ENCODE measurements at regions not wholly inside any gene's neighbourhood (a gene's known extent, or its start where the extent isn't known, plus 50 kb on each side); places are given as distances from the start of the nearest gene placed in this dataset.

DNA sequence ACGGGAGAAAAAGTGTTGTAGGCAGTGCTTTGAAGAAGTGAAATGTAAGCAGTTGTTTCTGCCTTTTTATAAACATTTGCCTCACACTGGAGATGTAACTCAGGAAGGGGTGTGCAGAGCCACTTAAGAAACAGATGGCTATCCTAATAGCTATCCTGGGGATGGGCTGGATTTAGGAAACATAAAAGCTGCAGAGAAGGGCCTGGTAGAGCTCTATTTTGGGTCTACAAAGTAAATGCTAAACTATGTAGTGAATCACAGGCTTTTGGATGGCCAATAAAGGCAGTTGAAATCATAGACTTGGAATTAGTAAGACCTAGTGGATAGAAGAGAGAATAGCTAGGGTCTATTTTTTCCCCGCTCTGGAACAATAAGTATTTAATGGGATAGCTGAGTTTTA is 79.9 kb upstream of the AGR3 start:
- RAD21 ChIA-PET (ENCODE audit: unreplicated experiment), result no interaction called here
- ATAC-seq, result no peak
- intact Hi-C loops (cut with micrococcal nuclease; ENCODE audit: unreplicated experiment), result no loop called here
- no peak for FAIRE-seq
- H3K36me3 ChIP-seq (ENCODE audit: control insufficient read depth in 2 of 2, insufficient read depth in 2 of 2, low read length in 1 of 2), result no peaks in the 10 kb centered on the region
- whole genome bisulfite sequencing (ENCODE audit: insufficient coverage, insufficient replicate concordance, low lambda C conversion rate, missing lambda C conversion rate), result 22% methylated on average over 2 of the region's 2 CpGs
- no peak overlapping the region for H3K9ac ChIP-seq (ENCODE audit: control insufficient read depth, insufficient read depth, low read length)
- in situ Hi-C loops (cut with MboI), result no loop called here
- no peak for DNase-seq (ENCODE audit: low read depth, low spot score)
- CTCF ChIA-PET, result interaction anchor here (1.4 to 1.7 kb wide), 2 partner anchors 21 to 341 kb away, joined by 3 read pairs; no protein-coding TSS in a partner anchor
- H3K4me2 ChIP-seq (ENCODE audit: control insufficient read depth, insufficient read depth), result no peak overlapping the region
- no peaks in the 10 kb centered on the region for H3K9me3 ChIP-seq (replicated peaks; ENCODE audit: control insufficient read depth, insufficient read depth, low read length)
- H3K4me3 ChIP-seq, result no peak overlapping the region
- no peaks in the 10 kb centered on the region for H3K79me2 ChIP-seq (ENCODE audit: control insufficient read depth, insufficient read depth, low read length)
- no peaks in the 10 kb centered on the region for H3K27me3 ChIP-seq (replicated peaks in 1 of 2; ENCODE audit: control insufficient read depth in 2 of 2, insufficient read depth in 2 of 2, low read length in 1 of 2)
- no peak overlapping the region for H3K27ac ChIP-seq (ENCODE audit: control insufficient read depth, insufficient read depth)
- SMC1A ChIA-PET (ENCODE audit: uncharacterized antibody, unreplicated experiment), result interaction anchor here (1.3 kb wide), 1 partner anchor 14 kb away, joined by 3 read pairs; no protein-coding TSS in a partner anchor
- H2AFZ ChIP-seq (ENCODE audit: control insufficient read depth, low read depth, low read length), result no peak overlapping the region
- BruUV-seq (replicated peaks), result no TSS peak
- H4K20me1 ChIP-seq (ENCODE audit: control insufficient read depth, insufficient read depth), result no peaks in the 10 kb centered on the region
- no peaks in the 10 kb centered on the region for H3K4me1 ChIP-seq (ENCODE audit: control insufficient read depth, insufficient read depth, low read length)
- POLR2A ChIA-PET, result no interaction called here
- no peak for TF ChIP-seq MYB (IDR thresholded peaks at IDR 0.05; ENCODE audit: borderline replicate concordance, low read depth, low read length)
- no peak for TF ChIP-seq HDAC2 (IDR thresholded peaks at IDR 0.05)
- TF ChIP-seq NFYB (IDR thresholded peaks at IDR 0.05; ENCODE audit: insufficient read depth, low read depth, low read length), result no peak
- TF ChIP-seq ZNF24 (IDR thresholded peaks at IDR 0.05), result no peak
- no peak for TF ChIP-seq RB1 (IDR thresholded peaks at IDR 0.05; ENCODE audit: borderline replicate concordance)
- TF ChIP-seq, protein P1, sequence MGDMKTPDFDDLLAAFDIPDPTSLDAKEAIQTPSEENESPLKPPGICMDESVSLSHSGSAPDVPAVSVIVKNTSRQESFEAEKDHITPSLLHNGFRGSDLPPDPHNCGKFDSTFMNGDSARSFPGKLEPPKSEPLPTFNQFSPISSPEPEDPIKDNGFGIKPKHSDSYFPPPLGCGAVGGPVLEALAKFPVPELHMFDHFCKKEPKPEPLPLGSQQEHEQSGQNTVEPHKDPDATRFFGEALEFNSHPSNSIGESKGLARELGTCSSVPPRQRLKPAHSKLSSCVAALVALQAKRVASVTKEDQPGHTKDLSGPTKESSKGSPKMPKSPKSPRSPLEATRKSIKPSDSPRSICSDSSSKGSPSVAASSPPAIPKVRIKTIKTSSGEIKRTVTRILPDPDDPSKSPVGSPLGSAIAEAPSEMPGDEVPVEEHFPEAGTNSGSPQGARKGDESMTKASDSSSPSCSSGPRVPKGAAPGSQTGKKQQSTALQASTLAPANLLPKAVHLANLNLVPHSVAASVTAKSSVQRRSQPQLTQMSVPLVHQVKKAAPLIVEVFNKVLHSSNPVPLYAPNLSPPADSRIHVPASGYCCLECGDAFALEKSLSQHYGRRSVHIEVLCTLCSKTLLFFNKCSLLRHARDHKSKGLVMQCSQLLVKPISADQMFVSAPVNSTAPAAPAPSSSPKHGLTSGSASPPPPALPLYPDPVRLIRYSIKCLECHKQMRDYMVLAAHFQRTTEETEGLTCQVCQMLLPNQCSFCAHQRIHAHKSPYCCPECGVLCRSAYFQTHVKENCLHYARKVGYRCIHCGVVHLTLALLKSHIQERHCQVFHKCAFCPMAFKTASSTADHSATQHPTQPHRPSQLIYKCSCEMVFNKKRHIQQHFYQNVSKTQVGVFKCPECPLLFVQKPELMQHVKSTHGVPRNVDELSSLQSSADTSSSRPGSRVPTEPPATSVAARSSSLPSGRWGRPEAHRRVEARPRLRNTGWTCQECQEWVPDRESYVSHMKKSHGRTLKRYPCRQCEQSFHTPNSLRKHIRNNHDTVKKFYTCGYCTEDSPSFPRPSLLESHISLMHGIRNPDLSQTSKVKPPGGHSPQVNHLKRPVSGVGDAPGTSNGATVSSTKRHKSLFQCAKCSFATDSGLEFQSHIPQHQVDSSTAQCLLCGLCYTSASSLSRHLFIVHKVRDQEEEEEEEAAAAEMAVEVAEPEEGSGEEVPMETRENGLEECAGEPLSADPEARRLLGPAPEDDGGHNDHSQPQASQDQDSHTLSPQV (IDR thresholded peaks at IDR 0.05), result no peak
- TF ChIP-seq POU2F2 (IDR thresholded peaks at IDR 0.05; ENCODE audit: borderline replicate concordance, low read depth, low read length), result no peak
- no peak for TF ChIP-seq RELA (IDR thresholded peaks at IDR 0.05; ENCODE audit: borderline replicate concordance, partially characterized antibody)
- no peak for TF ChIP-seq PAX8 (IDR thresholded peaks at IDR 0.05)
- no peak for TF ChIP-seq CHD2 (IDR thresholded peaks at IDR 0.05; ENCODE audit: borderline replicate concordance, low read depth, low read length)
- TF ChIP-seq YBX1 (IDR thresholded peaks at IDR 0.05), result no peak
- TF ChIP-seq SRF (IDR thresholded peaks at IDR 0.05; ENCODE audit: low read depth in 2 of 2, low read length in 2 of 2), result no peak
- TF ChIP-seq JUNB (IDR thresholded peaks at IDR 0.05), result no peak
- no peak for TF ChIP-seq LARP7 (IDR thresholded peaks at IDR 0.05)
- TF ChIP-seq EED (IDR thresholded peaks at IDR 0.05; ENCODE audit: low read depth), result no peak
- TF ChIP-seq ETV6 (conservative IDR thresholded peaks at IDR 0.05 in 1 of 2, IDR thresholded peaks at IDR 0.05 in 1 of 2; ENCODE audit: borderline replicate concordance in 1 of 2, low read depth in 1 of 2), result no peak
- TF ChIP-seq, protein P2, sequence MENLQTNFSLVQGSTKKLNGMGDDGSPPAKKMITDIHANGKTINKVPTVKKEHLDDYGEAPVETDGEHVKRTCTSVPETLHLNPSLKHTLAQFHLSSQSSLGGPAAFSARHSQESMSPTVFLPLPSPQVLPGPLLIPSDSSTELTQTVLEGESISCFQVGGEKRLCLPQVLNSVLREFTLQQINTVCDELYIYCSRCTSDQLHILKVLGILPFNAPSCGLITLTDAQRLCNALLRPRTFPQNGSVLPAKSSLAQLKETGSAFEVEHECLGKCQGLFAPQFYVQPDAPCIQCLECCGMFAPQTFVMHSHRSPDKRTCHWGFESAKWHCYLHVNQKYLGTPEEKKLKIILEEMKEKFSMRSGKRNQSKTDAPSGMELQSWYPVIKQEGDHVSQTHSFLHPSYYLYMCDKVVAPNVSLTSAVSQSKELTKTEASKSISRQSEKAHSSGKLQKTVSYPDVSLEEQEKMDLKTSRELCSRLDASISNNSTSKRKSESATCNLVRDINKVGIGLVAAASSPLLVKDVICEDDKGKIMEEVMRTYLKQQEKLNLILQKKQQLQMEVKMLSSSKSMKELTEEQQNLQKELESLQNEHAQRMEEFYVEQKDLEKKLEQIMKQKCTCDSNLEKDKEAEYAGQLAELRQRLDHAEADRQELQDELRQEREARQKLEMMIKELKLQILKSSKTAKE (IDR thresholded peaks at IDR 0.05; ENCODE audit: low read depth, poor library complexity, severe bottlenecking), result no peak
- TF ChIP-seq SP1 (IDR thresholded peaks at IDR 0.05; ENCODE audit: low read depth, low read length), result no peak
